Ishikawa (cell line): ENCODE measurements at regions not wholly inside any gene's neighbourhood (a gene's known extent, or its start where the extent isn't known, plus 50 kb on each side); places are given as distances from the start of the nearest gene placed in this dataset.

Experiments used
- CEBPB ChIP-seq: IDR thresholded peaks from 2 replicates; pipeline ENCODE4 v1.6.1; 2012
- EGR1 ChIP-seq: IDR thresholded peaks from 2 replicates; pipeline ENCODE4 v1.6.1; 2012
- EP300 ChIP-seq: IDR thresholded peaks from 2 replicates; pipeline ENCODE4 v1.6.1; 2012; ENCODE audit warnings: borderline replicate concordance
- FOXM1 ChIP-seq: IDR thresholded peaks from 2 replicates; pipeline ENCODE4 v1.6.1; 2012; ENCODE audit warnings: low read depth, borderline replicate concordance
- NFIC ChIP-seq: IDR thresholded peaks from 2 replicates; pipeline ENCODE4 v1.6.1; 2012
- RAD21 ChIP-seq: IDR thresholded peaks from 2 replicates; pipeline ENCODE4 v1.6.1; 2012; ENCODE audit warnings: low read depth
- TAF1 ChIP-seq: IDR thresholded peaks from 2 replicates; pipeline ENCODE4 v1.6.1; 2012; ENCODE audit warnings: low read depth, mild to moderate bottlenecking
- TEAD4 ChIP-seq: IDR thresholded peaks from 2 replicates; pipeline ENCODE4 v1.6.1; 2012
- YY1 ChIP-seq: IDR thresholded peaks from 2 replicates; pipeline ENCODE4 v1.6.1; 2012; ENCODE audit warnings: low read depth
- TF ChIP-seq, protein P1 (sequence below): IDR thresholded peaks from 2 replicates; pipeline ENCODE4 v1.6.1; 2012
- TF ChIP-seq, protein P2 (sequence below): IDR thresholded peaks from 2 replicates; pipeline ENCODE4 v1.6.1; 2012; ENCODE audit warnings: low read depth, mild to moderate bottlenecking

DNA sequence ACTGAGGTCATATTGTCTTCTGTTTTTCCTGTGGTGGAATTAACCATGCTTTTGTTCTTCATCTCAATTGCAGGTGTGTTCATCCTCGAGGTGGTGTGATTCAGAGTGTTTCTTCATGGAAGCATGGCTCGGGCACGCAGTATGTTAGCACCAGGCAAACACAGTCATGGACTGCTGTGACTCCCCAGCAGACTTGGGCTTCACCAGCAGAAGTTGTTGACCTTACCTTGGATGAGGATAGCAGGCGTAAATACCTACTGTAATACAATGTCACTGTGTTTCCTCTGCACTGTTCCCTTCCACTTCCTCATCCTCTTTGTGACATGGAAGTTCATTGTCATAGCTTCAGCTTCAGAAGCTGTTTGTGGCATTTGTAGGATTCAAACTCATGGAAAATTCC, 158.7 kb downstream of the HAUS1 start:
- TF ChIP-seq EGR1 (no peak), FOXM1 (no peak), EP300 (no peak), CEBPB (no peak), RAD21 (no peak), YY1 (no peak), TEAD4 (no peak), TAF1 (no peak), NFIC (no peak)
- TF ChIP-seq, protein P1, sequence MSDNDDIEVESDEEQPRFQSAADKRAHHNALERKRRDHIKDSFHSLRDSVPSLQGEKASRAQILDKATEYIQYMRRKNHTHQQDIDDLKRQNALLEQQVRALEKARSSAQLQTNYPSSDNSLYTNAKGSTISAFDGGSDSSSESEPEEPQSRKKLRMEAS: no peak
- TF ChIP-seq, protein P2, sequence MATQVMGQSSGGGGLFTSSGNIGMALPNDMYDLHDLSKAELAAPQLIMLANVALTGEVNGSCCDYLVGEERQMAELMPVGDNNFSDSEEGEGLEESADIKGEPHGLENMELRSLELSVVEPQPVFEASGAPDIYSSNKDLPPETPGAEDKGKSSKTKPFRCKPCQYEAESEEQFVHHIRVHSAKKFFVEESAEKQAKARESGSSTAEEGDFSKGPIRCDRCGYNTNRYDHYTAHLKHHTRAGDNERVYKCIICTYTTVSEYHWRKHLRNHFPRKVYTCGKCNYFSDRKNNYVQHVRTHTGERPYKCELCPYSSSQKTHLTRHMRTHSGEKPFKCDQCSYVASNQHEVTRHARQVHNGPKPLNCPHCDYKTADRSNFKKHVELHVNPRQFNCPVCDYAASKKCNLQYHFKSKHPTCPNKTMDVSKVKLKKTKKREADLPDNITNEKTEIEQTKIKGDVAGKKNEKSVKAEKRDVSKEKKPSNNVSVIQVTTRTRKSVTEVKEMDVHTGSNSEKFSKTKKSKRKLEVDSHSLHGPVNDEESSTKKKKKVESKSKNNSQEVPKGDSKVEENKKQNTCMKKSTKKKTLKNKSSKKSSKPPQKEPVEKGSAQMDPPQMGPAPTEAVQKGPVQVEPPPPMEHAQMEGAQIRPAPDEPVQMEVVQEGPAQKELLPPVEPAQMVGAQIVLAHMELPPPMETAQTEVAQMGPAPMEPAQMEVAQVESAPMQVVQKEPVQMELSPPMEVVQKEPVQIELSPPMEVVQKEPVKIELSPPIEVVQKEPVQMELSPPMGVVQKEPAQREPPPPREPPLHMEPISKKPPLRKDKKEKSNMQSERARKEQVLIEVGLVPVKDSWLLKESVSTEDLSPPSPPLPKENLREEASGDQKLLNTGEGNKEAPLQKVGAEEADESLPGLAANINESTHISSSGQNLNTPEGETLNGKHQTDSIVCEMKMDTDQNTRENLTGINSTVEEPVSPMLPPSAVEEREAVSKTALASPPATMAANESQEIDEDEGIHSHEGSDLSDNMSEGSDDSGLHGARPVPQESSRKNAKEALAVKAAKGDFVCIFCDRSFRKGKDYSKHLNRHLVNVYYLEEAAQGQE: no peak
